HUES48 (cell line): ENCODE measurements at regions not wholly inside any gene's neighbourhood (a gene's known extent, or its start where the extent isn't known, plus 50 kb on each side); places are given as distances from the start of the nearest gene placed in this dataset.

Experiments used
- H3K27ac ChIP-seq: one replicate; pipeline ENCODE4 v1.7.0; 2013; ENCODE audit warnings: low read depth, low read length, inconsistent platforms
- H3K27me3 ChIP-seq: 2 replicates; pipeline ENCODE4 v1.6.1; 2013; ENCODE audit warnings: mild to moderate bottlenecking, low read length; ENCODE audit not compliant: control insufficient read depth, insufficient read depth
- H3K36me3 ChIP-seq: 2 replicates; pipeline ENCODE4 v1.6.1; 2013; ENCODE audit warnings: low read length; ENCODE audit not compliant: control insufficient read depth, insufficient read depth
- H3K4me1 ChIP-seq: 2 replicates; pipeline ENCODE4 v1.6.1; 2013; ENCODE audit warnings: mild to moderate bottlenecking, low read length; ENCODE audit not compliant: control insufficient read depth, insufficient read depth
- H3K4me3 ChIP-seq: 2 replicates; pipeline ENCODE4 v1.5.1; 2013; ENCODE audit warnings: mild to moderate bottlenecking, low read depth, low read length
- H3K9ac ChIP-seq: 2 replicates; pipeline ENCODE4 v1.6.1; 2013; ENCODE audit warnings: mild to moderate bottlenecking, low read depth, low read length, moderate library complexity
- H3K9me3 ChIP-seq: 2 replicates; pipeline ENCODE4 v1.6.1; 2013; ENCODE audit warnings: low read length; ENCODE audit not compliant: control insufficient read depth, insufficient read depth

DNA sequence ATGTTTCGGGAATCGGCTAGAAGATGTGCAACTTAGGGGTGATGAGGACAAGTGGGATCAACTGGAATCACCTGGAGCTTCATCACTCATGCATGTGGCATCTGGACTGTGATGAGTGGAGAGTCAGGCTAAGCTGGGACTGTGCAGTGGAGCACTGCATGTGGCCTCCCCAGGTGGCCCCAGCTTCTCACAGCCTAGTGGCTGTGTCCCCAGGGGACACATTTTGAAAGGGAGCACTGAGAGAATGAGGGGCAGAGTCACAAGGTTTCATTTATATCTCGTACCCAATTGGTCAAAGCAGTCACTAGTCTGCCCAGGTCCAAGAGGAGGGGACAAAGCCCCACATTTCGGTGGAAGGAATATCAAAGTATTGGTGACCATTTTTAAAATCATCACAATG lies 54.8 kb upstream of the TCF7L2 start:
- H3K9me3 ChIP-seq = no peaks in the 10 kb centered on the region
- no peak overlapping the region for H3K27ac ChIP-seq
- no peak overlapping the region for H3K9ac ChIP-seq
- H3K4me3 ChIP-seq = no peak overlapping the region
- no peaks in the 10 kb centered on the region for H3K27me3 ChIP-seq
- H3K36me3 ChIP-seq = no peaks in the 10 kb centered on the region
- H3K4me1 ChIP-seq = peaks cover 30% of the 10 kb centered on the region

DNA sequence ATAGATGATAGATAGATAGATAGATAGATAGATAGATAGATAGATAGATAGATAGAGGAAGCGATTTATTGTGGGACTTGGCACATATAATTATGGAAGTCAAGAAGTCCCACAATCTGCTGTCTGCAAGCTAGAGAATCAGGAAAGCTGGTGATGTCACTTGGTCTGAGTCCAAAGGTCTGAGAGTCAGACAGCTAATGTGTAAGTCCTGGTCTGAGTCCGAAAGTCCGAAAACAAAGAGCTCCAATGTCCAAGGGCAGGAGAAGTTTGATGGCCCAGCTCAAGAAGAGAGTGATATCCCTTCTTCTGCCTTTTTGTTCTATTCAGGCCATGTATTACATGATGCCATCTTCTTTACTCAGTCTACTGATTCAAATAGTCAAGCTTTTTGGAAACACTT lies 53.8 kb upstream of the TCF7L2 start:
- H3K4me1 ChIP-seq = peaks cover 29% of the 10 kb centered on the region
- H3K27me3 ChIP-seq = no peaks in the 10 kb centered on the region

DNA sequence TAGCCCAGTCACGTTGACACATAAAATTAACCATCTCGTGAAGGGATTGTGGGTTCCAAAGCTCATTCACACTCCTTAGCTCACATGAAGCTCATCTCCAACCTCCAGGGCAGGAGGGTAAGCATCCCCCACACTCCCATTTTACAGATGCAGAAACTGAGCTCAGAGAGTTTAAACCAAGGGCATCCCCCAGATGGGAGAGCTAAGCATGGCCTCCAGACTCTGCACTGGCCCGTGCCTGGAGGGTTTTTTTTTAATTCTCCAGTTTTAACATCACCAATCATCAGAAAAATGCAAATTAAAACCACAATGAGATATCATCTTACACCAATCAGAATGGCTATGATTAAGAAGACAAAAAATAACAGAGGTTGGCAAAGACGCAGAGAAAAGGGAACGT lies 53.3 kb upstream of the TCF7L2 start:
- Histone ChIP-seq H3K9ac (no peak overlapping the region), H3K27ac (no peak overlapping the region), H3K4me3 (no peak overlapping the region), H3K27me3 (no peaks in the 10 kb centered on the region), H3K36me3 (no peaks in the 10 kb centered on the region), H3K9me3 (no peaks in the 10 kb centered on the region), H3K4me1 (peaks cover 25% of the 10 kb centered on the region)

More for the DNA sequence above, 53.8 kb upstream of the TCF7L2 start:
- H3K36me3 ChIP-seq = no peaks in the 10 kb centered on the region
- no peak overlapping the region for H3K4me3 ChIP-seq
- no peaks in the 10 kb centered on the region for H3K9me3 ChIP-seq
- H3K9ac ChIP-seq = no peak overlapping the region
- H3K27ac ChIP-seq = no peak overlapping the region

DNA sequence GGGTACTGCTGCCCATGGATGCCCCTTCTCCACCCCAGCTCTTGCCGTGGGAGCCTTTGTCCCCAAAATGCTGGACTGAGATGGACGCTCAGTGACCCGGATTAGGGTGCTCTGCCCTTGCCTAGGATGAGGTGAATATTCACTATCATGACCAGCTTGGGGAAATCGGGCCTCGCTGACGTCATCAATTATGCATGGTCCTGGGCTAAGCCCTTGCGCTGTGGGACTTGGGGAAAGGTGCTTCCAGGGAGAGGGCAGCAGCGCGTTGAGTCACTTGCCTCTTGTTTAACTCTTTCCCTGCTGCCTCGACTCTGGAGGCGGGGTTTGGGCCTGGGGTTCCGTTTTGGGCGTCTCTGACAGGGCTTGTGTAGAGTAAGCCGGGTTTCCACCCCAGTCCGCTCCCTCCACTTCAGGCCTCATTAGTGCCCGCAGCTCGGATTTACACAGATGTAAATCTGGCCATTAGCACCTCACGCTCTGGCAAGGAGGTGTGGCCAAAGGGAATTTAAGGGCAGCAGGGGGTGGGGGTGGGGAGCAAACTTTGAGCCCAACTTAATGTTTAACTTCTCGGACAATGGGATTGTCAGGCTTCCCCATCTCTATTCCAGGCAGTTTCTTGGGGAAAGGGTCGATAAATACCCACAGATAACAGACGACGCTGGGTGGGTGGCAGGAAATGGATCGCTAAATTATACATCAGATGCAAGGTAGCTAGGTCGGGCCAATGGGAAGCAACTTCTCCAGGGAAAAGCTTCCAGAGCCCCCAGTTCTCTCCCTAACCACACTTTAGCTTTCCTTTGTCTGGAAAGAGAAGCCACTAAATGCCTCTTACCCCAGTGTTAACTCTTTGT lies 51.3 kb upstream of the TCF7L2 start:
- peak overlapping the region; percentile 42 for H3K9ac ChIP-seq
- H3K4me3 ChIP-seq = peak overlapping the region; percentile 44
- peak overlapping the region; percentile 89 for H3K27ac ChIP-seq

DNA sequence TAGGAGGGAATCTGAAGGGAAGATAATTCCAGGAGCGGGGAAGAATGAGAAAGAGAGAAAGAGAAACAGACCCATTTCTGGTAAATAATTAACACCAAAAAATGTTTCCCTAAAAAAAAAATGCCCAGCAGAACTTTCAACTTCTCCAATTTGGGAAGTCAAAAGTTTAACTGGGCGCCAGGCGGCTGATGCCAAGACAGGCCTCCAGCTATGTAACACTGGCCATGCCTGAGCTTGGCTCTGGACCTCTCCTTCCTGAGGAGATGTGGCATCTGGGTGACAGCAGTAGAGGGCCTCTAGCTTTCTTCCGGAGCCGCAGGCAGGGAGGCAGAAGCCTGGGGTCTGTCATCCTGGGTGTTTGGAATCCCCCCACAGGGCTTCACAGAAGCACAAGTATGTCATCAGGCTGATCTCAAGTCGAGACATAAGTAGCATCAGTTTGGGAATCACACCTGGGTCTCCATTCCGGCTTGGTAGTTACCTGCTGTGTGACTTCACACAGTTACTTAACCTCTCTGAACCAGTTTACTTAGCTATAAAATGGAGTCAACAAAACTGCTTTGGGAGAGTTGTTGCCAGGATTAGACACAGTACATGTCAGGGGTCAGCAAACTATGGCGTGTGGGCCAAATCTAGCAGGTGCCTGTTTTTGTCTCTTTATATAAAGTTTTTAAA lies 50.5 kb upstream of the TCF7L2 start:
- Histone ChIP-seq H3K36me3 (no peaks in the 10 kb centered on the region), H3K27me3 (no peaks in the 10 kb centered on the region), H3K4me3 (peak overlapping the region; percentile 44), H3K9me3 (no peaks in the 10 kb centered on the region), H3K4me1 (peaks cover 19% of the 10 kb centered on the region), H3K27ac (peak overlapping the region; percentile 89), H3K9ac (peak overlapping the region; percentile 42; the same call in 1 of the 2 replicates)

More for the DNA sequence above, 51.3 kb upstream of the TCF7L2 start:
- Histone ChIP-seq H3K9me3 (no peaks in the 10 kb centered on the region), H3K36me3 (no peaks in the 10 kb centered on the region), H3K27me3 (no peaks in the 10 kb centered on the region), H3K4me1 (peaks cover 19% of the 10 kb centered on the region)
